ENCODE measurements at regions not wholly inside any gene's neighbourhood (a gene's known extent, or its start where the extent isn't known, plus 50 kb on each side); places are given as distances from the start of the nearest gene placed in this dataset.
A peak's percentile ranks its signal among the peaks of the same experiment; 100 is the strongest.

DNA sequence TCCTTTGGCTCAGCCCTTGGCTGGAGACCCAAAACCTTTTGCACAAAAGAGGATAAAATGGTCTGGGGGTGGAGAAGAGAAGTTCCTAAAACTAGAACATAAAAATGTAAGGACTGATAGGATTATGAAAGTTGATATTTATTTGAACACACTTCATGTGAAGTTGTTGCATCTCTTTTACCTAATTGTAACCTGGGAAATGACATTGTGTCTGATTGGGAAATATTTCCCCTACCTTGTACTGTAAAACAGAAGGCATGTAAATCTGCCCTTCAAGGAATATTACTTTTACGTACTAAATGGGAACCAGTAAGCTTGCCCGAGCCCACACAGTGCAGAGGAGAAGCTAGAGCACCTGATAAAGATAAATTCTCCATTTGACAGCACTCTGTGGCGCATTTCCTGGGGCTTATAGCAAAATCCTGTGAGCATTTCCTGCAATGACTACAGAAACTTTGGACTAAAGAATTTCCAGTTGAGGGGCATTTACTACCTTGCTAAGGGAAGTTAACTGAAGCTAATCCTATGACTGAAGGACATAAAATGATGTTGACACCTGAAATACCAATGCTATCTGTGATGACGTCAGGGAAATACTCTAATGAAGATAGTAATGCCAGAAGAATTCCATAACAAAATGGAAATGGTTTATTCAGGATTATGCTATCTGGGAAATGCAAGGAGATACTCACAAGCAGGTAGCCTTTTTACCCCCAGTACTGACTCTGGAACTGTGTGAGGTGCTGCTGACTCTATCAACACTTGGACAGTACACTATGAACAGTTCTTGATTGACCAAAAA is 78.3 kb upstream of the LIFR start:
- H3K4me3 ChIP-seq (replicated peaks in 1 of 2; ENCODE audit: low read depth in 2 of 2, low read length in 2 of 2): no peak overlapping the region
- TF ChIP-seq CTCF (IDR thresholded peaks at IDR 0.05; ENCODE audit: low read depth, low read length): no peak
- no peak for DNase-seq (ENCODE audit: low read depth in 2 of 2)

GRCh38 chr5:38636626-38637025 is 80.2 kb upstream of the LIFR start:
- TF ChIP-seq CTCF (IDR thresholded peaks at IDR 0.05; ENCODE audit: low read depth, low read length): no peak
- H3K4me3 ChIP-seq (replicated peaks in 1 of 2; ENCODE audit: low read depth in 2 of 2, low read length in 2 of 2): no peak overlapping the region
- no peak for DNase-seq (ENCODE audit: low read depth in 2 of 2)

GRCh38 chr5:38638656-38639055 is 82.2 kb upstream of the LIFR start:
- DNase-seq (ENCODE audit: low read depth in 2 of 2): no peak
- TF ChIP-seq CTCF (IDR thresholded peaks at IDR 0.05; ENCODE audit: low read depth, low read length): no peak
- H3K4me3 ChIP-seq (replicated peaks in 1 of 2; ENCODE audit: low read depth in 2 of 2, low read length in 2 of 2): no peak overlapping the region

- DNase-seq (ENCODE audit: low read depth in 2 of 2): peak; percentile 38 to 58
- TF ChIP-seq CTCF (IDR thresholded peaks at IDR 0.05; ENCODE audit: low read depth, low read length): no peak
- no peak overlapping the region for H3K4me3 ChIP-seq (replicated peaks in 1 of 2; ENCODE audit: low read depth in 2 of 2, low read length in 2 of 2)
Measured at GRCh38 chr5:38639377-38640358, 83.2 kb upstream of the LIFR start.

DNA sequence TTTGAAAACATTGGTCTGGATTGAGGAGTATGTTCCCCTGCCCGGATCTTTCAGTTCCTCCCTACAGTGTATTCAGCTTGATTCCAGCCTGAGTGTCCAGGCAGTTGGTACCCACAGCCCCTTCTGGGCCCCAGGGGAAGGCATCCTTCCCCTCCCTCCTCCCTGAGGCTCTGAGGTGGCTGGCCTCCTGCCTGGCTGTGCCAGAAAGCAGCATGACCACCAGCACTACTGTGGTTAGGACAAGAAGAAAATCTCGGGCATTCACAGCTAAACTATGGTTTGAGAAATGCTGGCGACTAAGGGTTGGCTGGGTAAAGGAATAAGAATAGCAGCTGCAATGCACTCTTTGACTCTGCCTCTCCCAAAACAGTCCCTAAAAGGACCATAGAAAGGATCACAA is 84.6 kb upstream of the LIFR start:
- DNase-seq (ENCODE audit: low read depth in 2 of 2): peak in 1 of 2 donors; percentile 28
- no peak for TF ChIP-seq CTCF (IDR thresholded peaks at IDR 0.05; ENCODE audit: low read depth, low read length)
- no peak overlapping the region for H3K4me3 ChIP-seq (replicated peaks in 1 of 2; ENCODE audit: low read depth in 2 of 2, low read length in 2 of 2)

DNA sequence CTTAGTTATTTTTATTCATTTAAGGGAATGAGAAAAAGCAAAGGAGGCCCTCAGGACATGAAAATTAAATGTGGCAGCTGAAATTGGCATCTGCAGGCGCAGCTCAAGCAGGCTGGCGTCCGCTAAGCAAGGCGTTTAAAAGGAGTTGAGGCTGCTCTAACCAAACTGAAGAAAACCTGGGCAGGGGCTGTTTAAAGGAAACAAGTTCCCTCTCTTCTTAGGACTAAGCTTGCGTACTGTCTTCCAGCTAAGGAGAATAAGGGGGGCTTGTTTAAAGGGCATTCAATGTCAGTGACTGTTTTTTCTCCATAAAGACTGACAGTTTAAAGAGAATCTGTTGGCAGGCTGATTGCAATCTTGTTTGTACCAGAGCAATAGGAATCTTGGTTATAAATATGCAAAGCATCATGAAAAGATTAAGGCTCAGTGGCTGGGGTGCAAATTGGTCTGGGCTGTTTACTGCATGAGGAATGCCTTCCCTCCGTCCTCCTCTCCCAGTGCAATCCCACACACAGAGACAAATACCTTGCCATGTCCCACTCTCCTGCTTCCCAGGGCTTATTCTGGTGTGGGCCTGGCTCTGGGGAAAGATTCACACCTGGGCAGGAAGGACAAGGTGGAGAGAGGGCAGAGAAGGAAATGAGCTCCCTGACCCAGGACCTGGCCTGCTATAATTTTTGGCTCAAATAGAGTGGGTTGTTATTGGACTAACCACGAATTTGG is 85.9 kb upstream of the LIFR start:
- no peak overlapping the region for H3K4me3 ChIP-seq (replicated peaks in 1 of 2; ENCODE audit: low read depth in 2 of 2, low read length in 2 of 2)
- no peak for DNase-seq (ENCODE audit: low read depth in 2 of 2)
- TF ChIP-seq CTCF (IDR thresholded peaks at IDR 0.05; ENCODE audit: low read depth, low read length): no peak

Data from cardiac fibroblast (primary cell).